T-cell (primary cell): ENCODE measurements at regions not wholly inside any gene's neighbourhood (a gene's known extent, or its start where the extent isn't known, plus 50 kb on each side); places are given as distances from the start of the nearest gene placed in this dataset.
"Not testable (repeated sequence)": the region's sequence is repeated elsewhere in the genome, so short reads cannot be mapped to it uniquely, and the experiment has no call there.

Experiments used
- ATAC-seq, 4 experiments: fragments of 200-7000 bp in 3 of 4; fragments of 150-1000 bp in 1 of 4; cut with Tn5 transposase; replicated peaks in 1 of 4; 1 replicate in 3 of 4; 2 replicates in 1 of 4; pipeline ENCODE4 v1.10.0; 2021; ENCODE audit warnings: moderate library complexity in 3 of 4, mild to moderate bottlenecking in 2 of 4, moderate number of reproducible peaks in 1 of 4
- CTCF ChIA-PET, 2 donors: fragments of 300-600 bp; sonication (Branson Sonifier 250); formaldehyde crosslinking; loops; one replicate each; lab custom pipeline; 2022; ENCODE audit warnings: antibody characterized with exemption in 2 of 2; lab: Charles Lee
- POLR2A ChIA-PET, 2 donors: fragments of 300-600 bp; sonication (Branson Sonifier 250); formaldehyde crosslinking; loops; one replicate each; lab custom pipeline; 2022; ENCODE audit warnings: antibody characterized with exemption in 2 of 2; lab: Charles Lee
- DNase-seq, 35 experiments: peaks; one replicate each; pipeline versions ENCODE4 v3.0.0 to v3.0.0-alpha.2; 2013 to 2023
- H3K27ac ChIP-seq: one replicate; pipeline ENCODE4 v1.5.1; 2013; ENCODE audit warnings: low read length
- H3K27me3 ChIP-seq, 2 experiments: replicated peaks in 1 of 2; 1 replicate in 1 of 2; 2 replicates in 1 of 2; pipeline versions ENCODE4 v1.6.1 to v1.7.0; 2013; ENCODE audit warnings: low read length in 1 of 2, mixed read lengths in 1 of 2; ENCODE audit not compliant: control insufficient read depth in 2 of 2, insufficient read depth in 2 of 2; ENCODE audit errors: extremely low read depth in 1 of 2
- H3K36me3 ChIP-seq, 2 donors: 1 replicate in 1 of 2; 2 replicates in 1 of 2; pipeline versions ENCODE4 v1.6.1 to v1.7.0; 2013; ENCODE audit warnings: low read length in 1 of 2; ENCODE audit not compliant: control insufficient read depth in 2 of 2, insufficient read depth in 1 of 2; ENCODE audit errors: extremely low read depth in 1 of 2
- H3K4me1 ChIP-seq, 2 experiments: 1 replicate in 1 of 2; 2 replicates in 1 of 2; pipeline versions ENCODE4 v1.6.1 to v1.7.0; 2013; ENCODE audit warnings: low read length in 2 of 2, mixed read lengths in 1 of 2; ENCODE audit not compliant: insufficient read depth in 2 of 2, control insufficient read depth in 1 of 2; ENCODE audit errors: extremely low read depth in 1 of 2
- H3K4me3 ChIP-seq, 2 donors: 1 replicate in 1 of 2; 2 replicates in 1 of 2; pipeline versions ENCODE4 v1.5.1 to v1.7.0; 2013; ENCODE audit warnings: mild to moderate bottlenecking in 2 of 2, low read length in 1 of 2, moderate library complexity in 1 of 2; ENCODE audit not compliant: control insufficient read depth in 1 of 2; ENCODE audit errors: extremely low read depth in 1 of 2
- H3K9me3 ChIP-seq: 2 replicates; pipeline ENCODE4 v1.7.0; 2013
- H3K27ac Mint-ChIP-seq, 2 donors: one replicate each; pipeline ENCODE4 v1.8.0; 2020 to 2021; ENCODE audit warnings: mild to moderate bottlenecking in 2 of 2, mixed read lengths in 2 of 2
- H3K27me3 Mint-ChIP-seq, 2 donors: one replicate each; pipeline ENCODE4 v1.8.0; 2021 to 2022; ENCODE audit warnings: mixed read lengths in 2 of 2
- H3K36me3 Mint-ChIP-seq: one replicate; pipeline ENCODE4 v1.8.0; 2021; ENCODE audit warnings: mixed read lengths
- H3K4me1 Mint-ChIP-seq, 3 donors: one replicate each; pipeline ENCODE4 v1.8.0; 2020 to 2022; ENCODE audit warnings: mixed read lengths in 3 of 3, mild to moderate bottlenecking in 1 of 3
- H3K4me3 Mint-ChIP-seq, 3 donors: one replicate each; pipeline ENCODE4 v1.8.0; 2020 to 2022; ENCODE audit warnings: mild to moderate bottlenecking in 3 of 3, mixed read lengths in 3 of 3, moderate library complexity in 3 of 3
- H3K9me3 Mint-ChIP-seq, 3 donors: one replicate each; pipeline ENCODE4 v1.8.0; 2020 to 2022; ENCODE audit warnings: mixed read lengths in 3 of 3
- WGBS: methylation state at CpG from one replicate; pipeline ENCODE4 v1.1.5; 2013; ENCODE audit warnings: missing lambda C conversion rate; ENCODE audit not compliant: insufficient coverage; 5-methylcytosine and 5-hydroxymethylcytosine counted together

- DNase-seq, H3K4me3 ChIP-seq, H3K9me3 ChIP-seq, POLR2A ChIA-PET, H3K27ac Mint-ChIP-seq, H3K27me3 ChIP-seq, H3K9me3 Mint-ChIP-seq, H3K36me3 ChIP-seq, H3K4me3 Mint-ChIP-seq, CTCF ChIA-PET, H3K36me3 Mint-ChIP-seq, H3K4me1 ChIP-seq, H3K27ac ChIP-seq, H3K4me1 Mint-ChIP-seq, ATAC-seq, H3K27me3 Mint-ChIP-seq: not testable (repeated sequence)
- no CpG with 5 or more reads among the region's 10 CpGs for WGBS
Measured at GRCh38 chr14:105704492-105704891, 178.1 kb downstream of the TMEM121 start.

- POLR2A ChIA-PET, H3K4me3 Mint-ChIP-seq, H3K9me3 Mint-ChIP-seq, H3K27ac ChIP-seq, H3K27me3 Mint-ChIP-seq, H3K36me3 Mint-ChIP-seq, H3K27ac Mint-ChIP-seq, H3K9me3 ChIP-seq, H3K4me1 ChIP-seq, CTCF ChIA-PET, H3K4me1 Mint-ChIP-seq, H3K4me3 ChIP-seq, H3K27me3 ChIP-seq, H3K36me3 ChIP-seq, ATAC-seq: not testable (repeated sequence)
- DNase-seq, result peak in 1 of 35 experiments; percentile 8
- 92% methylated on average over 4 of the region's 4 CpGs for WGBS
Measured at GRCh38 chr14:105705512-105705861, 179.1 kb downstream of the TMEM121 start.

- POLR2A ChIA-PET, H3K4me1 Mint-ChIP-seq, H3K27me3 Mint-ChIP-seq, H3K27me3 ChIP-seq, H3K36me3 Mint-ChIP-seq, H3K9me3 Mint-ChIP-seq, H3K36me3 ChIP-seq, H3K4me3 Mint-ChIP-seq, H3K9me3 ChIP-seq, H3K27ac ChIP-seq, H3K4me3 ChIP-seq, CTCF ChIA-PET, H3K4me1 ChIP-seq, H3K27ac Mint-ChIP-seq: not testable (repeated sequence)
- DNase-seq (peak in 2 of 35 experiments; percentile 24 to 25), ATAC-seq (peak in 3 of 4 experiments; percentile 26 to 61 (median 35))
- 0% methylated on average over 2 of the region's 12 CpGs for WGBS
Measured at GRCh38 chr14:105705862-105706700, 179.7 kb downstream of the TMEM121 start.

GRCh38 chr14:105706701-105707019, 180.3 kb downstream of the TMEM121 start:
- POLR2A ChIA-PET, H3K27ac ChIP-seq, H3K4me3 Mint-ChIP-seq: not testable (repeated sequence)

GRCh38 chr14:105707099-105707498, 180.7 kb downstream of the TMEM121 start:
- H3K36me3 Mint-ChIP-seq, H3K36me3 ChIP-seq, H3K4me3 ChIP-seq, H3K27ac ChIP-seq, H3K4me1 Mint-ChIP-seq, H3K4me1 ChIP-seq, H3K27me3 Mint-ChIP-seq, H3K9me3 ChIP-seq, H3K27me3 ChIP-seq, CTCF ChIA-PET, H3K27ac Mint-ChIP-seq, POLR2A ChIA-PET, H3K4me3 Mint-ChIP-seq, H3K9me3 Mint-ChIP-seq, ATAC-seq: not testable (repeated sequence)
- peak in 1 of 35 experiments; percentile 24 for DNase-seq
- 85% methylated on average over 7 of the region's 23 CpGs for WGBS

More at GRCh38 chr14:105706701-105707019, 180.3 kb downstream of the TMEM121 start:
- H3K9me3 Mint-ChIP-seq, CTCF ChIA-PET, H3K27me3 Mint-ChIP-seq, ATAC-seq, H3K36me3 ChIP-seq, H3K9me3 ChIP-seq, H3K27me3 ChIP-seq, H3K36me3 Mint-ChIP-seq, H3K4me3 ChIP-seq, H3K4me1 ChIP-seq, H3K27ac Mint-ChIP-seq, H3K4me1 Mint-ChIP-seq, DNase-seq: not testable (repeated sequence)
- no CpG with 5 or more reads among the region's 8 CpGs for WGBS

GRCh38 chr14:105707723-105708151, 181.4 kb downstream of the TMEM121 start:
- WGBS, result 91% methylated on average over 18 of the region's 18 CpGs
- H3K4me3 Mint-ChIP-seq, H3K36me3 Mint-ChIP-seq, ATAC-seq, H3K27me3 Mint-ChIP-seq, H3K4me3 ChIP-seq, H3K4me1 Mint-ChIP-seq, H3K9me3 ChIP-seq, H3K4me1 ChIP-seq, H3K9me3 Mint-ChIP-seq, H3K27ac ChIP-seq, H3K27me3 ChIP-seq, POLR2A ChIA-PET, CTCF ChIA-PET, H3K27ac Mint-ChIP-seq, H3K36me3 ChIP-seq: not testable (repeated sequence)
- peak in 1 of 35 experiments; percentile 23 for DNase-seq
